ENCODE measurements at regions not wholly inside any gene's neighbourhood (a gene's known extent, or its start where the extent isn't known, plus 50 kb on each side); places are given as distances from the start of the nearest gene placed in this dataset.

DNA sequence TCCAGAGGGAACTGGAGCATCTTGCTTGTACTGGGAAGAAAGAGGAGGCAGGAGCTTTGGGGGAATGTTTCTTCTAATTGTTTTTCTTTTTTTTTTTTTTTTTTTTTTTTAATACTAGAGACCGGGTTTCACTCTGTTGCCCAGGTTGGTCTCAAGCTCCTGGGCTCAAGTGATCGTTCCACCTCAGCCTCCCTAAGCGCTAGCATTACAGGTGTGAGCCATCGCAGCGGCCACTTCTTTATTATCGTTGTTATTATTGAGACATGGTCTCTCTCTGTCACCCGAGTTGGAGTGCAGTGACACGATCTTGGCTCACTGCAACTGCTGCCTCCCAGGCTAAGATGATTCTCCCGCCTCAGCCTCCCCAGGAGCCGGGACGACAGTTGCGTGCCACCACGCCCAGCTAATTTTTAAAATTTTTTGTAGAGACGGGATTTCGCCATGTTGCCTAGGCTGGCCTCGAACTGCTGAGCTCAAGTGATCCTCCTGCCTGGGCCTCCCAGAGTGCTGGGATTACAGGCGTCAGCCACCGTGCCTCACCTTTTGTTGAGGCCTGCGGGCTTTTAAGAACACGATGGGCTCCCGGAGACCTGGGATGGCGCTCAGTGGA lies 137.3 kb upstream of the GSE1 start:
- TF ChIP-seq CTCF (IDR thresholded peaks at IDR 0.05; ENCODE audit: borderline replicate concordance, extremely low read depth, low read length, poor library complexity, severe bottlenecking) = no peak
- no peak for TF ChIP-seq EZH2 (IDR thresholded peaks at IDR 0.05; ENCODE audit: borderline replicate concordance, low read depth, low read length, severe bottlenecking)
